KG1 (cell line): ENCODE measurements at regions not wholly inside any gene's neighbourhood (a gene's known extent, or its start where the extent isn't known, plus 50 kb on each side); places are given as distances from the start of the nearest gene placed in this dataset.

Experiments used
- DNase-seq: peaks from one replicate; lab custom pipeline; 2025; lab: John Stamatoyannopoulos, UW

GRCh38 chr2:104163611-104164130, 690.2 kb upstream of the POU3F3 start:
- no peak for DNase-seq

GRCh38 chr2:104164721-104165252, 689.1 kb upstream of the POU3F3 start:
- DNase-seq = no peak

DNA sequence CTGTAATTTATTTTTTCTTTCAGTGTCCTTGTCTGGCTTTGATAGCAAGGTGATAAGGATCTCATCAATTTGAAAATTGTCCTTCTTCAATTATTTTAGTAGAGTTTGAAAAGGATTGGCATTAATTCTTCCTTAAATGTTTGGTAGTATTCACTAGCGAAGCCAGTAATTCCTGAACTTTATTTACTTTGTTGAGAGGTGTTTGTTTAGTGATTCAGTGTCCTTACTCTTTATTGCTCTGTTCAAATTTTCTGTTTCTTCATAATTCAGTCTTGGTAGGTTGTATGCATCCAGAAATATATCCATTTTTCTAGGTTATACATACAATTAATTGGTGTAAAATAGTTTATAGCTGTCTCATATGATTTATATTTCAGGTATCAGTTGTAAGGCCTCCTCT, 676.7 kb upstream of the POU3F3 start:
- no peak for DNase-seq

DNA sequence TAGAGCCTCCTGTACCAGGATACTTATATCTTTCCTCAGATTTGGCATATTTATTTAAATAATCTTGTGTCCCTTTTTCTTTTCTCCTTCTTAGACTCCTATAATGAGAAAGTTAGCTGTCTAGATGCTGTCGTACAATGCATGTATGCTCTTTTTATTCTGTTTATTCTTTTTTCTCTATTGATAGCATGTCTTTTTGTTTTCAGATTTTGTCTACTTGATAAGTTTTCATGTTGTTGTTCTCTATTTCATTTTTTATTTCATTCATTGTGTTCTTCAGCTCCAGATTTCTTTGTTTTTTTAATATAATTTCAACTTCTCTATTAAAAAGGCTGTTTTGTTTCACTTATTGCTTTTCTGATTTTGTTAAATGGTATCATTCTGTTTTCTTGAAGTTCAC, 674.3 kb upstream of the POU3F3 start:
- DNase-seq = no peak

- no peak for DNase-seq
These were observed 653.3 kb upstream of the POU3F3 start for GRCh38 chr2:104200533-104201168.

- DNase-seq = no peak
These were observed 640.2 kb upstream of the POU3F3 start for GRCh38 chr2:104213758-104214157.

DNA sequence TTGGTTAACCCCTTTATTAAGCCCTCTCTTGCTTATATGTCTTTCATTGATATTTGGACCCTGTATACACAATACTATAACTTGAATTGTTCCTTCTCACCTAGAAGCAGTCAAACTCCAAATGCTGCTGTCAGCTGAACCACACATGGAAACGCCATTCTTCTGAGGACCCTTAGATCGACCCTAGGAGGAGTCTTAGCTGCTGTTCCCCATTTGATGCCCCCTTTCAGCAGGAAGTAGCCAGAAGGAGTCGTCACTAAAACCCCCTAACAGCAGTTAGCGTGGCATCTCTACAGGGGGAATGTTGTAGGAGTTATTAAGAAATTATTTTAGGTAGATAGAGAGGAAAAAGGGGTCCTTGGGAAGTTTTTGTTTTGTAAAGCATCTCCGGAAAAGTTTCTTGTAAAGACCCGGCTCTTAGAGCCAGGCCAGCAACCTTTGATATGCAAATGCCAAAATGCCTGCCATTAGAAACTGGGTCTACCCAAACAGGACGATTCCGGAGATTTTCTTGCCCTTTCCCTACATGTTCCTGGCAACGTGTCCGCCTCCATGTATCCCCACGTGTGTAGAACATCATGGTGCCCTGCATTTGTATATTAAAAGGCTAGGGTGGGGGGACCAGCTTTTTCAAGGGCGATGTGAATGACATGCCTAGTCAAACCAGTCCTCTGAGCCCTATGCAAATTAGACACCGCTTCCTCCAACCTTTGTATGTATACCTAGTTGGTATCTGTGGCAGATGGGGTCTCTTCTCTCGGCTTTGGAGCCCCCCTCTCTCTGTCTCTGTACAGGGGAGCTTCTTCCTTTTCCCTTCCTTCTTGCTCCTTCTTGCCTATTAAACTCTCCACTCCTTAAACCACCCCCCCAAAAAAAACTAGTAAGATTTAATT, 638.4 kb upstream of the POU3F3 start:
- no peak for DNase-seq

DNA sequence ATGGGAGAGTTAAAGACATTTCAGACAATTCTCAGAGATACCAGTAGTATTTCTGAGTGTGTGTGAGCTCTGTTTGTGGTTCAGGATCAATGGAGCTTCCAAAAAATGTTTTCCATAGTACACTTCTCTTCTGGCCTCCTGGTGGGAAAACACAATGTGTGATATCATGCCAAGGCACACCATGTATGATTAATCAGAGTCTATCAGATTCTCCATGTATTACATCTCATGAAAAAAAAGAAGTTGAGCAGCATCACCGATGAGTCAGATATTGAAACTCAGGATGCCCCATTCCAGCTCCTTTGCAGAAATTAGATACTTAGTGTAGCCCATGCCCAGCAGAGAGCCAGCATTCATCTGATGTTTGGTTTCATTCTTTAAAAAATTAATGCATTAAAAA, 620.3 kb upstream of the POU3F3 start:
- DNase-seq = no peak

DNA sequence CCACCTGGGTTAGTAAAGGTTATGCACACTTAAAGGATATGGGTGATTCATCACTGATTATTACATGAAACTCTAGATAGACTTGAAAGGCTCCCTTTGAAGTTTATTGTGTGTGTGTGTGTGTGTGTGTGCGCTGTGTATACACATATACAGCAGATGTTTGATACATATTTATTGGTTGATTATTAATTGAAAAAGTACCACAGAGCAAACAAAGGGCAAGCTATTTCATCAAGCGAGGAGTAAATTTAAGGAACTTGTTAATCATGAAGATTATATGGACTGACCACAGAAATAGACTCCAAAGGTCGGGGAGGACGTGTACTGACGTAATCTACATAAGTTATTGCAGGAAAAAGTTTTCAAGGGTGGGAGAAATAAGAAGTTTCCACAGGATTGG, 617.4 kb upstream of the POU3F3 start:
- DNase-seq = no peak

DNA sequence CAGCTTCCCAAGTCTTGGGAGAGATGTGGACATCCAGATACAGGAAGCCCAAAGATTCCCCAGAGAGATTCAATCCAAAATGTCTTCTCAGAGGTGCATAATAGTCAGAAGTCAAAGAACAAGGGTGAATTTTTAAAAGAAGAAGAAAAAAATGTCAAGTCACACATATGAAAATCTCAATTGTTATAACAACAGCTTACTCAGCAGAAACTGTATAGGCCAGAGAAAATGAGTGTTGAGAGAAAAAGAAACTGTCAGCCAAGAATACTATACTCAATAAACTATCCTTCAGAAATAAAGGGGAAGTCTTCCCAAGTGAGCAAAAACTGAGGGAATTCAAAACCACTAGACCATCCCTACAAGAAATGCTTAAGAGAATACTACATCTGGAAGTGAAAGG, 612.9 kb upstream of the POU3F3 start:
- no peak for DNase-seq

DNA sequence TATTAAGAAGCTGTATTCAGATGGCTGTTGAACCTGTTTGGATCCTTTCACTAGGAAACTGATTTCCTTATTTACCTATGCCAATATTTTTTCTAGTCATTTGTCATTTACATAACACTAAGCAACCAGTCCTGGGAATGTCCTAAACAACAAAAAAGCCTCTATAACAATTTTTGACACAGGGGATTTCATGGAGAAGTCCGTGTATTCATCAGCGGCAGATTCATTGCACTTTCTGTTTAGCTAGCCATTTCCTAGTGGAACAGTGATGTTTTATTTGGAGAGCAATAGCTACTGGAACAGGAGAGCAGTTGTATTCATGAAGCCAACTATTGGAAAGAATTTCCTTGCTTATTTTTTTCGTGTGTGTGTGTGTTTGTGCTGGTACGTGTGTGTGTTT, 604.3 kb upstream of the POU3F3 start:
- DNase-seq = no peak

- no peak for DNase-seq
These were observed 603.3 kb upstream of the POU3F3 start for GRCh38 chr2:104250635-104251034.

GRCh38 chr2:104254017-104254416, 599.9 kb upstream of the POU3F3 start:
- no peak for DNase-seq

DNA sequence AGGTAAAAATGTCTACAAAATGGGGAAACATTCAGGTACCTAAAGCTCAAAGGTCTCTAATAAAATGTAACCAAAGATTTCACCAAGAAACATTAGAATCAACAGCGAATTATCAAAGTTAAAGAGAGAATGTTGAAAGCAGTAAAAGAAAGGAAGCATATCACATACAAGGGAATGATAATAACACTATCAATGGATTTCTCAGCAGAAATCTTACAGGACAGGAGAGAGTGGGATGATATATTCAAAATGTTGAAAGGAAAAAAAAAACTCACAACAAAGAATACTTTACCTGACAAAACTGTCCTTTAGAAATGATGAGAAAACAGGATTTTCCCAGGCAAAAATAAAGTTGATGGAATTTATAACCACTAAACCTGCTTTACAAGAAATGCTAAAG, 591.2 kb upstream of the POU3F3 start:
- DNase-seq = no peak

DNA sequence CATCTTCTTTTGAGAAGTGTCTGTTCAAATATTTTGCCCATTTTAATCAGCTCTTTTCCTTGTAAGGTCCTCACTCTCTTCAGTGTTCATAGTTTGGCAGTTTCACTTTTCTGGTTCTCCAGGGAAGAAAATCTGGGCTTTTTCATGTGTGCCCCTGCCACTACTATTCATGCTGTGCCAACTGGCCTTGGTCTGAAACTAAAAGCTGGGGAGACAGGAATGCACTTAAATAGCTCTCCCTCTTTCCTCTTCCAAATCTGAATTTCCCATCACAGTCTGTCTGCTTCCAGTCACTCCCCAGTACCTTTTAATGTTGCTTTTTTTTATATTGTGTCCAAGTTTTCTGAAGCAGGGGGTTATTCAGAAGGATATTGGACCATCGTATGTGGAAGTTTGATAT, 574.3 kb upstream of the POU3F3 start:
- no peak for DNase-seq

- no peak for DNase-seq
These were observed 573.7 kb upstream of the POU3F3 start for GRCh38 chr2:104280216-104280615.

DNA sequence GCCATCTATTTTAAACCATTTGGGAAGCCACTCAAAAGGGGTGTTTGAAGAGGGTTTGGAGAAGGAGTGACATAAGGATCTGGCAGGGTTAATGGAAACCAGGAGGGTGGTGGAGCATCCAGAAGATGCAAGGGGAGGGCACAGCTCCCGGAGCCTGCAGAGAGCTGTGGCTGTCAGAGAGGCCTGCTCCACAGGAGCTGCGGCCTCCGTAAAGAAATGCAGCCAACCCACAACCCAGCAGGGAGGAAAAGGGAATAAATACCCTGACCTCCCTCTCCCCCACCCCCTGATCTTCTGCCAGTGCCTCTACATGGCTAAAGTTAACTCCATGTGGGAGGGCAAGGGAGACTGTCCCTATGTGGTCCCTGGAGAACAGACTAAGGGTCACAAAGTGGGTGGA, 567.1 kb upstream of the POU3F3 start:
- DNase-seq = no peak

DNA sequence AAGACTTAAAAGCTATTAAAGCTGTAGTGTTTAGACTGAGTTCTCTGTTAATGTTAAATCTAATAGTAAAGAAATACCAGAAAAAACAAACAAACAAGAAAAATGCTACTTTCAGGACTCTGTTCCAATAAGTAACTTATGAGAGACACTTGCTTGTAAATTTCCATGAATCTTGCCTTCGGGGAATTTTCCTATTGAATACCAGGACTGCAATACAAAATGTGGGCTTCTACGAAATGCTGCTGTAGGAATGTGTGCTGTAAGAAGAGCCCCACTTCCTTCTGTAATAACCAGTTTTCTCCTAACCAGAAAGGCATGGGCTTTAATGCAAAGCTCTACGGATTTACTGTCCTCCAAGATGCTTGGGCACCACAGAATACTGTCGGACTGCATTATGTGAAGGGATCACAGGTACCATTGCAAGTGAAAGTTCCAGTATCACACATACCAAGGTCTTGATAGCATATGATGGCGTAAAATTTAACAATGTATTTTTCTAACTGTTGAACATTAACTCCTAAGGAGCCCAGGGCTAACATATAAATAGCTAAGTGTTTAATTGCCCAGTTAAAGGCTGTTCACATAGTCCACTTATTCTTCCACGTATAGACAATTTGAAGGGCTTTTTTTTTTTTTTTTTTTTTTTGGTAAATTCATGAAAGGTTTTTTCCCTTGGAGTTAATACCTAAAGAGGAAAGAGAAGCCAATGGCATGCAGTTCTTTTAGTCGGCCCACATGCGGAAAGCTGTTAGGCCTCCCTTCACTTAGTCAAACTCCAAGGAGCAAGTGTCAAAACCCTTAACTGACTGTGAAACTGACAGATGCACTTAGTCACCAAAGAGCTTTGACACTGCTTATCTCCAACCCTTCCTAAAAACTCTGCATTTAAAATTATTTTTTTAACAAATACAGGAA, 564.0 kb upstream of the POU3F3 start:
- DNase-seq = no peak

DNA sequence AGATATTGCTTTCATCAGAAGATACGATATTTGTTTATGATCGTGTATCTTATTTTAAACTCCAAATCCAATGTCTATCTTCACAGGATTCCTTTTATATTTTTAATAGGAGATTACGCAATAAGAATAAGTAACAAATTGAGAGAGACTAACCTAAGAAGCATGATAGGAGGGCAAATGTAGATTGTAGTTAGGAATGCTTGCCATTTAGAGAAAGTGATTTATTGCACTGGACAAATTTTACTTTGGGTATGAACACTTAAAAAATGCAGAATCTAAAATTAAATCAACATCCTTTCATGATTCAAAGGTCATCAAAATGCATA, 563.4 kb upstream of the POU3F3 start:
- no peak for DNase-seq

DNA sequence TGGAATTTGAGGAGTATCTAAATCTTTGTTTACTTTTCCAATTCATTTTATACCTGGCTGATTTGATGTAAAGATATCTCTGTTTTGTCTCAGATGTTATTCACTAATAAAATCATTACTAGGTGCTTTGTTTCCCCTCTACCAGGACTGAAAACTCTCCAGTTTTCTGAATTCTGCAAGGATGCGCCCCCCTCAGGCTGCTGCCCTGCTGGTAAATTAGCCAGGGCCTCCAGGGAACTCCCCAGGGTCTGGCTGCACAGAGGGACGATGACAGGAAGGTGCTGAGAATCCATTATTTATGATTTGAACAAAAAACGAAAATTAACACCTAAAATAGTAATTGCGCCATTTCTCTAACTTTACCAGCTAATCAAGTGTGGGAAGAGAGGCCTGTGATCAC, 541.2 kb upstream of the POU3F3 start:
- DNase-seq = no peak

GRCh38 chr2:104318001-104318665, 535.8 kb upstream of the POU3F3 start:
- DNase-seq = no peak
